ENCODE measurements at regions not wholly inside any gene's neighbourhood (a gene's known extent, or its start where the extent isn't known, plus 50 kb on each side); places are given as distances from the start of the nearest gene placed in this dataset.

- H3K4me3 ChIP-seq (ENCODE audit: low read length in 2 of 2), result no peak overlapping the region
- no peaks in the 10 kb centered on the region for H3K36me3 ChIP-seq (ENCODE audit: control insufficient read depth in 2 of 2, insufficient read depth in 2 of 2, low read length in 2 of 2)
- H3K27me3 ChIP-seq (ENCODE audit: control insufficient read depth in 2 of 2, insufficient read depth in 2 of 2, low read length in 2 of 2), result no peaks in the 10 kb centered on the region
- H3K9ac ChIP-seq (ENCODE audit: low read depth in 1 of 2, low read length in 2 of 2), result no peak overlapping the region
- H3K9me3 ChIP-seq (ENCODE audit: control insufficient read depth in 2 of 2, low read length in 2 of 2), result no peaks in the 10 kb centered on the region
- H3K4me1 ChIP-seq (ENCODE audit: control insufficient read depth in 2 of 2, insufficient read depth in 2 of 2, low read length in 2 of 2), result no peaks in the 10 kb centered on the region
- H3K27ac ChIP-seq (ENCODE audit: low read depth in 2 of 2, low read length in 2 of 2), result no peak overlapping the region
These were observed 1434.7 kb downstream of the SLITRK1 start for GRCh38 chr13:82447416-82448077.

DNA sequence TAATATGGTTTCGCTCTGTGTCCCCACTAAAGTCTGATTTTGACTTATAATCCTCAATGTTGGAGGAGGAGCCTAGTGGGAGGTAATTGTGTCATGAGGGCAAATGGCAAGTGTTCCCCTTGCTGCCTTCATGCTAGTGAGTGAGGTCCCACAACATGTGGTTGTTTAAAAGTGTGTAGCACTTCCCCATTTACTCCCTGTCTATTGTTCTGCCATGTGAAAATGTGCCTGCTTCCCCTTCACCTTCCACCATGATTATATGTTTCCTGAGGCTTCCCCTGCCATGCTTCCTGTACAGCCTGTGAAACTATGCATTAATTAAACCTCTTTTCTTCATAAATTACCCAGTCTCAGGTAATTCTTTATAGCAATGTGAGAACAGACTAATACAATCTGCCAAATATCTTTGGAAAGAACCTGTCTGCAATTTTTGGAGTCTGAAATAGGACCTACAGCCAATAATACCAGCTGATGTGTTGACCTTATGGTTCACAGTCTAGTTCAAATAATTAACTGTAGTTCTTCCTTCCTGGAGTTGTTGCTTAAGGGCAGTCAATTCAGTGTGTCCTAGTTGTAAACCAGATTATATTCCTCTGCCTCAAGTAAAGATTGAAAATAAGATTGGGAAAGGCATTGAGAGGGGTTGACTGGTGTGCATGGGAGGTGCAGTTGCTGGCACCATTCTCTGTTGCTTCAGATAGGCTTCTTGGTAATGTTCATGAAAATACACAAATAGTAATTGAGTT is 1442.9 kb downstream of the SLITRK1 start:
- Histone ChIP-seq H3K9ac (ENCODE audit: low read depth in 1 of 2, low read length in 2 of 2) (no peak overlapping the region), H3K27ac (ENCODE audit: low read depth in 2 of 2, low read length in 2 of 2) (no peak overlapping the region), H3K4me3 (ENCODE audit: low read length in 2 of 2) (no peak overlapping the region), H3K27me3 (ENCODE audit: control insufficient read depth in 2 of 2, insufficient read depth in 2 of 2, low read length in 2 of 2) (no peaks in the 10 kb centered on the region), H3K4me1 (ENCODE audit: control insufficient read depth in 2 of 2, insufficient read depth in 2 of 2, low read length in 2 of 2) (no peaks in the 10 kb centered on the region), H3K9me3 (ENCODE audit: control insufficient read depth in 2 of 2, low read length in 2 of 2) (no peaks in the 10 kb centered on the region), H3K36me3 (ENCODE audit: control insufficient read depth in 2 of 2, insufficient read depth in 2 of 2, low read length in 2 of 2) (no peaks in the 10 kb centered on the region)

DNA sequence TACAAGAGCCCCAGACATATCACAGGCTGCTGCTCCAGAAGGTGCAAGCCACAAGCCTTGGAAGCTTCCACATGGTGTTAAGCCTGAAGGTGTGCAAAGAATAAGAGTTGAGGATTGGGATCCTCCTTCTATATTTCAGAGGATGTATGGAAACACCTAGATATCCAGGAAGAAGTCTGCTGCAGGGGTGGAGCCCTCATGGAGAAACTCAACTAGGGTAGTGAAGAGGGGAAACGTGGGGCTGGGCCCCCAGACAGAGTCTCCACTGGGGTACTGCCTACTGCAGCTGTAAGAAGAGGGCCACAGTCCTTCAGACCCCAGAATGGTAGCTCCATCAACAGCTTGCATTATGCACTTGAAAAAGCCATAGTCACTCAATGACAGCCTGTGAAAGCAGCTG is 1444.0 kb downstream of the SLITRK1 start:
- Histone ChIP-seq H3K9me3 (ENCODE audit: control insufficient read depth in 2 of 2, low read length in 2 of 2) (no peaks in the 10 kb centered on the region), H3K4me1 (ENCODE audit: control insufficient read depth in 2 of 2, insufficient read depth in 2 of 2, low read length in 2 of 2) (no peaks in the 10 kb centered on the region), H3K4me3 (ENCODE audit: low read length in 2 of 2) (no peak overlapping the region), H3K36me3 (ENCODE audit: control insufficient read depth in 2 of 2, insufficient read depth in 2 of 2, low read length in 2 of 2) (no peaks in the 10 kb centered on the region), H3K27me3 (ENCODE audit: control insufficient read depth in 2 of 2, insufficient read depth in 2 of 2, low read length in 2 of 2) (no peaks in the 10 kb centered on the region), H3K27ac (ENCODE audit: low read depth in 2 of 2, low read length in 2 of 2) (no peak overlapping the region), H3K9ac (ENCODE audit: low read depth in 1 of 2, low read length in 2 of 2) (no peak overlapping the region)

DNA sequence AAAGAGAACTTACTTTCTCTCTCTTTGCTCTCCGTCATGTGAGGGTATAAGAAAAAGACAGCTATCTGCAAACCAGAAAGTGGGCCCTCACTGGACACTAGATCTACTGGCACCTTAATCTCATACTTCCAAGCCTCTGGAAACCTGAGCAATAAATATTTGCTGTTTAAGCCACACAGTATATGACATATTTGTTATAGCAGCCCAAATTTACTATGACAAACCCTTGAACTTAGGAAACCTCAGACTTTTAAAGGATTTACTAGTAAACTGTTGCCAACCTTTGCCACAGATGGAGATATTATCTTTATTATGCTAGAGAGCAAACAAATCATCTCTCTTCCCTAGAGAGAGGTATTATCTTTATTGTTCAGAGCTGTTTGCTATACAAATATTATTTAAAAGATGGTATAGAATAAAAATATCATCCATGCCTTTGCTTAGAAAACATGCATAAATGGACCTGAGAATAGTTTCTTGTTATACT is 1446.1 kb downstream of the SLITRK1 start:
- Histone ChIP-seq H3K27ac (ENCODE audit: low read depth in 2 of 2, low read length in 2 of 2) (no peak overlapping the region), H3K9me3 (ENCODE audit: control insufficient read depth in 2 of 2, low read length in 2 of 2) (no peaks in the 10 kb centered on the region), H3K4me3 (ENCODE audit: low read length in 2 of 2) (no peak overlapping the region), H3K4me1 (ENCODE audit: control insufficient read depth in 2 of 2, insufficient read depth in 2 of 2, low read length in 2 of 2) (no peaks in the 10 kb centered on the region), H3K27me3 (ENCODE audit: control insufficient read depth in 2 of 2, insufficient read depth in 2 of 2, low read length in 2 of 2) (no peaks in the 10 kb centered on the region), H3K9ac (ENCODE audit: low read depth in 1 of 2, low read length in 2 of 2) (no peak overlapping the region), H3K36me3 (ENCODE audit: control insufficient read depth in 2 of 2, insufficient read depth in 2 of 2, low read length in 2 of 2) (no peaks in the 10 kb centered on the region)

DNA sequence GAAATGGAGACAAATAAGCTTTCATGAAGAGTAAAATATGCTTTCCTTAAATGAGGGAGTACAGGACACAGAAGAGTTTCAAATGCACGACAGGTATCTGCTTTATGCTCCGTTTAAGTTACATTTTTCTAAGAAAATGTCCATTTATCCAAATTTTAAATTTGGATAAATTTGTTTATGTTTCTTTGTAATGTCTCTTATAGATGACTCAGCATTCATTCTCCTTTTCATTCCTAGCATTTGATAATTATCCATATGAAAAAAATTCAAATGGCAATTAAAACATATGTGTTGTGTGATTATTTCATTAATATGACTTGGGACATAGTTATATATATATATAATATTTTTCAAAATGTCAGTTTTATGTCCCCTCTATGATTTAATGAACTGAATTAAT is 1449.3 kb downstream of the SLITRK1 start:
- no peaks in the 10 kb centered on the region for H3K27me3 ChIP-seq (ENCODE audit: control insufficient read depth in 2 of 2, insufficient read depth in 2 of 2, low read length in 2 of 2)
- H3K4me3 ChIP-seq (ENCODE audit: low read length in 2 of 2), result no peak overlapping the region
- no peaks in the 10 kb centered on the region for H3K36me3 ChIP-seq (ENCODE audit: control insufficient read depth in 2 of 2, insufficient read depth in 2 of 2, low read length in 2 of 2)
- no peaks in the 10 kb centered on the region for H3K4me1 ChIP-seq (ENCODE audit: control insufficient read depth in 2 of 2, insufficient read depth in 2 of 2, low read length in 2 of 2)
- no peak overlapping the region for H3K27ac ChIP-seq (ENCODE audit: low read depth in 2 of 2, low read length in 2 of 2)
- H3K9me3 ChIP-seq (ENCODE audit: control insufficient read depth in 2 of 2, low read length in 2 of 2), result no peaks in the 10 kb centered on the region
- no peak overlapping the region for H3K9ac ChIP-seq (ENCODE audit: low read depth in 1 of 2, low read length in 2 of 2)

DNA sequence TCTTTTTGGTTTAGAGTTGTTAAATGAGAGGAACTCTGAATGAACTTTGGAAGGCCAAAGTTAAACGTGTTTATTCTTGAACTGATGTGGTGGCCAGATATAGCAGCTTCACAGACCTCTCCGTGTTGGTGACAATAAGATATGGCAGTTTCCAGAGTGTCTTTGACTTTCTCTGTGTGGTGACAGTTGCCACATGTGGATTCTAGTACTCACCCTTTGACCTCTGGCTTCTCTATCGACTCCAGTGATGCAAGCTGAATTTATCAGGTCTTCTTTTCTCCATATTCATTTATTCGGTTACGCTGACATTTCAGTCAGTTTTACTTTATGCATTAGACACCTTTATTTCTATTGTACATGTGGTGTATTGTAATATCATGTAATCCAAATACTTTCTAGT is 1469.5 kb downstream of the SLITRK1 start:
- Histone ChIP-seq H3K36me3 (ENCODE audit: control insufficient read depth in 2 of 2, insufficient read depth in 2 of 2, low read length in 2 of 2) (no peaks in the 10 kb centered on the region), H3K4me1 (ENCODE audit: control insufficient read depth in 2 of 2, insufficient read depth in 2 of 2, low read length in 2 of 2) (no peaks in the 10 kb centered on the region), H3K27me3 (ENCODE audit: control insufficient read depth in 2 of 2, insufficient read depth in 2 of 2, low read length in 2 of 2) (no peaks in the 10 kb centered on the region), H3K9ac (ENCODE audit: low read depth in 1 of 2, low read length in 2 of 2) (no peak overlapping the region), H3K4me3 (ENCODE audit: low read length in 2 of 2) (no peak overlapping the region), H3K9me3 (ENCODE audit: control insufficient read depth in 2 of 2, low read length in 2 of 2) (no peaks in the 10 kb centered on the region), H3K27ac (ENCODE audit: low read depth in 2 of 2, low read length in 2 of 2) (no peak overlapping the region)

GRCh38 chr13:82407321-82407720 is 1475.0 kb downstream of the SLITRK1 start:
- Histone ChIP-seq H3K36me3 (ENCODE audit: control insufficient read depth in 2 of 2, insufficient read depth in 2 of 2, low read length in 2 of 2) (no peaks in the 10 kb centered on the region), H3K27me3 (ENCODE audit: control insufficient read depth in 2 of 2, insufficient read depth in 2 of 2, low read length in 2 of 2) (no peaks in the 10 kb centered on the region), H3K9me3 (ENCODE audit: control insufficient read depth in 2 of 2, low read length in 2 of 2) (peaks cover 0 to 4% of the 10 kb centered on the region in 2 donors), H3K9ac (ENCODE audit: low read depth in 1 of 2, low read length in 2 of 2) (no peak overlapping the region), H3K27ac (ENCODE audit: low read depth in 2 of 2, low read length in 2 of 2) (no peak overlapping the region), H3K4me1 (ENCODE audit: control insufficient read depth in 2 of 2, insufficient read depth in 2 of 2, low read length in 2 of 2) (no peaks in the 10 kb centered on the region), H3K4me3 (ENCODE audit: low read length in 2 of 2) (no peak overlapping the region)

- Histone ChIP-seq H3K4me1 (ENCODE audit: control insufficient read depth in 2 of 2, insufficient read depth in 2 of 2, low read length in 2 of 2) (no peaks in the 10 kb centered on the region), H3K27me3 (ENCODE audit: control insufficient read depth in 2 of 2, insufficient read depth in 2 of 2, low read length in 2 of 2) (no peaks in the 10 kb centered on the region), H3K4me3 (ENCODE audit: low read length in 2 of 2) (no peak overlapping the region), H3K9me3 (ENCODE audit: control insufficient read depth in 2 of 2, low read length in 2 of 2) (peaks cover 0 to 2% of the 10 kb centered on the region in 2 donors), H3K9ac (ENCODE audit: low read depth in 1 of 2, low read length in 2 of 2) (no peak overlapping the region), H3K36me3 (ENCODE audit: control insufficient read depth in 2 of 2, insufficient read depth in 2 of 2, low read length in 2 of 2) (no peaks in the 10 kb centered on the region), H3K27ac (ENCODE audit: low read depth in 2 of 2, low read length in 2 of 2) (no peak overlapping the region)
These were observed 1507.6 kb downstream of the SLITRK1 start for GRCh38 chr13:82374719-82375118.

DNA sequence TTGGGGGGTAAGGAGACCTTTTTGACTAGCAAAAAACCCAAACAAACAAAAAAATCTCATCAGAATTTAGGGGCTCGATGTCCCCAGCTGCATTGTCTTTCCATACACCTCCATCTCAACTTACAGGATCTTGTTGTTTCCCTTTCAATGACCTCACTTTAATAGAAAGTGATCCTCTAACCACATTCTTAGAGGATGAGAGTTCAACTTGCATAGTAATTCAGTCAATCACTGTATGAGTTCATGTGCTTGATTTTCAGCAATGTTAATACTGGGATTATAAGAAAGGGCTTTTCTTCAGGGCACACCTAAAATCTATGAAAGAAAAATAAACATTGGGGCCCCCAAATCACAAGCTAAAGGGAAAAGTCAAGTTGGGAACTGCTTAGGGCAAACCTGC is 1512.0 kb downstream of the SLITRK1 start:
- Histone ChIP-seq H3K9ac (ENCODE audit: low read depth in 1 of 2, low read length in 2 of 2) (no peak overlapping the region), H3K27ac (ENCODE audit: low read depth in 2 of 2, low read length in 2 of 2) (no peak overlapping the region), H3K36me3 (ENCODE audit: control insufficient read depth in 2 of 2, insufficient read depth in 2 of 2, low read length in 2 of 2) (no peaks in the 10 kb centered on the region), H3K4me3 (ENCODE audit: low read length in 2 of 2) (no peak overlapping the region), H3K9me3 (ENCODE audit: control insufficient read depth in 2 of 2, low read length in 2 of 2) (no peaks in the 10 kb centered on the region), H3K4me1 (ENCODE audit: control insufficient read depth in 2 of 2, insufficient read depth in 2 of 2, low read length in 2 of 2) (no peaks in the 10 kb centered on the region), H3K27me3 (ENCODE audit: control insufficient read depth in 2 of 2, insufficient read depth in 2 of 2, low read length in 2 of 2) (no peaks in the 10 kb centered on the region)

GRCh38 chr13:82364525-82364924 is 1517.7 kb downstream of the SLITRK1 start:
- Histone ChIP-seq H3K4me3 (ENCODE audit: low read length in 2 of 2) (no peak overlapping the region), H3K9ac (ENCODE audit: low read depth in 1 of 2, low read length in 2 of 2) (no peak overlapping the region), H3K4me1 (ENCODE audit: control insufficient read depth in 2 of 2, insufficient read depth in 2 of 2, low read length in 2 of 2) (no peaks in the 10 kb centered on the region), H3K27ac (ENCODE audit: low read depth in 2 of 2, low read length in 2 of 2) (no peak overlapping the region), H3K27me3 (ENCODE audit: control insufficient read depth in 2 of 2, insufficient read depth in 2 of 2, low read length in 2 of 2) (no peaks in the 10 kb centered on the region), H3K9me3 (ENCODE audit: control insufficient read depth in 2 of 2, low read length in 2 of 2) (no peaks in the 10 kb centered on the region), H3K36me3 (ENCODE audit: control insufficient read depth in 2 of 2, insufficient read depth in 2 of 2, low read length in 2 of 2) (no peaks in the 10 kb centered on the region)

Measured in mucosa of rectum (tissue), 2 donors.